ENCODE measurements at regions not wholly inside any gene's neighbourhood (a gene's known extent, or its start where the extent isn't known, plus 50 kb on each side); places are given as distances from the start of the nearest gene placed in this dataset.

DNA sequence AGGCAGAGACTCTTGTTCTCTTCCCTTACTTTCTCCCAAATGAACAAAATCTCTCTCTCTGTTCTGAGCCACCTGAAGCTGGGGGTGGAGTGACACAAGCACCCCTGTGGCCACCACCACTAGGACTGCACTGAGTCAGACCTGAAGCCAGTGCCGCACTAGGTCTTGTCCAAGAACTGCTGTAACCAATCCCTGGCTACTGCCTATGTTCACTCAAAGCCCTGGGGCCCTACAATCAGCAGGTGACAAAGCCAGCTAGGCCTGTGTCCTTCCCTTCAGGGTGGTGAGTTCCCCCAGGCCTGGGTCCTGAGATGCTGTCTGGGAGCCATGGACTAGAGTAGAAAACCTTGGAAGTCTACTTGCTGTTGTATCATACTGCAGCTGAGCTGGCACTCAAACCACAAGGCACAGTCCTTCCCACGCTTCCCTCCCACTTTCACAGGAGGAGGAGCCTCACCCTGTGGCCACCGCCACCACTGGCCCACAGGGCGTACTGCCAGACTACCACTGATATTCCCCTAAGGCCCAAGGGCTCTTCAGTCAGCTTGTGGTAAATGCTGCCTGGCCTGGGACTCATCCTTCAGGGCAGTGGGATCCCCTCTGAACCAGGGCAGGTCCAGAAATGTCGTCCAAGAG, 119.1 kb downstream of the RTL9 start:
- Histone ChIP-seq H3K4me1 (ENCODE audit: insufficient read depth, low read length, poor library complexity, severe bottlenecking) (no peaks in the 10 kb centered on the region), H3K9me2 (replicated peaks; ENCODE audit: low read depth, low read length) (no peaks in the 10 kb centered on the region), H3K9ac (ENCODE audit: low read depth, low read length, poor library complexity, severe bottlenecking) (no peak overlapping the region), H3K4me3 (ENCODE audit: low read length, poor library complexity, severe bottlenecking) (no peak overlapping the region), H3K27me3 (ENCODE audit: insufficient read depth, low read length, poor library complexity, severe bottlenecking) (no peaks in the 10 kb centered on the region), H3K36me3 (ENCODE audit: insufficient read depth, low read length) (no peaks in the 10 kb centered on the region), H3F3A (ENCODE audit: low read depth) (no peaks in the 10 kb centered on the region), H3K79me2 (ENCODE audit: insufficient read depth, low read length) (no peaks in the 10 kb centered on the region), H3K4me2 (ENCODE audit: low read depth, low read length, poor library complexity, severe bottlenecking) (no peak overlapping the region), H4K20me1 (ENCODE audit: insufficient read depth, low read length, poor library complexity, severe bottlenecking) (no peaks in the 10 kb centered on the region), H3K9me3 (ENCODE audit: insufficient read depth, low read depth, low read length) (no peaks in the 10 kb centered on the region), H2AFZ (ENCODE audit: low read length) (no peak overlapping the region)
- TF ChIP-seq EZH2phosphoT487 (IDR thresholded peaks at IDR 0.05; ENCODE audit: borderline replicate concordance): no peak
- TF ChIP-seq, protein P1, sequence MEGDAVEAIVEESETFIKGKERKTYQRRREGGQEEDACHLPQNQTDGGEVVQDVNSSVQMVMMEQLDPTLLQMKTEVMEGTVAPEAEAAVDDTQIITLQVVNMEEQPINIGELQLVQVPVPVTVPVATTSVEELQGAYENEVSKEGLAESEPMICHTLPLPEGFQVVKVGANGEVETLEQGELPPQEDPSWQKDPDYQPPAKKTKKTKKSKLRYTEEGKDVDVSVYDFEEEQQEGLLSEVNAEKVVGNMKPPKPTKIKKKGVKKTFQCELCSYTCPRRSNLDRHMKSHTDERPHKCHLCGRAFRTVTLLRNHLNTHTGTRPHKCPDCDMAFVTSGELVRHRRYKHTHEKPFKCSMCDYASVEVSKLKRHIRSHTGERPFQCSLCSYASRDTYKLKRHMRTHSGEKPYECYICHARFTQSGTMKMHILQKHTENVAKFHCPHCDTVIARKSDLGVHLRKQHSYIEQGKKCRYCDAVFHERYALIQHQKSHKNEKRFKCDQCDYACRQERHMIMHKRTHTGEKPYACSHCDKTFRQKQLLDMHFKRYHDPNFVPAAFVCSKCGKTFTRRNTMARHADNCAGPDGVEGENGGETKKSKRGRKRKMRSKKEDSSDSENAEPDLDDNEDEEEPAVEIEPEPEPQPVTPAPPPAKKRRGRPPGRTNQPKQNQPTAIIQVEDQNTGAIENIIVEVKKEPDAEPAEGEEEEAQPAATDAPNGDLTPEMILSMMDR (conservative IDR thresholded peaks at IDR 0.05; ENCODE audit: low read length): no peak

DNA sequence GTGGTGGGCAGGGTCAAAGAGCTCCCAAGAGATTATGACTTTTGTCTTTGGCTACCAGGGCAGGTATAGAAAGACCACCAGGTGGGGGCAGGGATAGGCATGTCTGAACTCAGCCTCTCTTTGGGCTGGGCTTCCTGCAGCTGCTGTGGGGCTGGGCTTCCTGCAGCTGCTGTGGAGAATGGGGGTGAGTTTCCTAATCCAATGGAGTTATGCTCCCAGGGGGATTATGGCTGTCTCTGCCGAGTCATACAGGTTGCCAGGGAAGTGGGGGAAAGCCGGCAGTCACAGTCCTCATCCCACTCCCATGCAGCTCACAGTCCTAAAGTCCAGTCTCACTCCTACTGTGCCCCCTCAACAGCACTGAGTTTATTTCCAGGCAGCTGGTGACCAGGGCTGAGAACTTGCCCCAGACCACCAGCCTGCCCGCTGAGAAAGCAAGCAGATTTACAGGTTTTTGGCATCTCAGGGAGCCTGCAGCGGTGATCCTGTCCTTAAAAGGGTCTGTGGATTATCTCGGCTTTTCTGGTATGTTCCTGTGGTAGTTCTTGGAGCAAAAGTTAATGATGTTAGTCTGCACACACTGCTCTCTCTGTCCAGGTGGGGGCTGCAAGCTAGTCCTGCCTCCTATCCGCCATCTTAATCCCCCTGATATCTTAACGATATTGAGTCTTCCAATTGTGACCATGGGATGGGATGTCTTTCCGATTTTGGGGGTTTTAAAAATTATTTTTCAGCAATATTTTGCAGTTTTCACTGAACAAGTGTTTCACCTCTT, 133.4 kb downstream of the RTL9 start:
- Histone ChIP-seq H3K4me3 (ENCODE audit: low read length, poor library complexity, severe bottlenecking) (no peak overlapping the region), H2AFZ (ENCODE audit: low read length) (no peak overlapping the region)

DNA sequence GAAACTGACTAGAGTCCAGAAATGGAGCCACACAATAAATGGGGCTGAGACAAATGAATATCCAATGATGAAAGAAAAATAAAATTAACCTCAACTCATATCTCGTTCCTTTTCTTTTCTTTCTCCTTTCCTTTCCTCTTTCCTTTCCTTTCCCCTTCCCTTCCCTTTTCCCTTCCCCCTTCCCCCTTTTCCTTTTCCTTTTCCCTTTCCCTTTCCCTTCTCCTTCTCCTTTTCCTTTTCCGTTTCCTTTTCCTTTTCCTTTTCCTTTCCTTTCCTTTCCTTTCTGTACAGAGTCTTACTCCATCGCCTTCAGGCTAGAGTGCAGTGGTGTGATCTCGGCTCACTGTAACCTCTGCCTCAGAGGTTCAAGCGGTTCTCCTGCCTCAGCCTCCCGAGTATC, 146.3 kb downstream of the RTL9 start:
- Histone ChIP-seq H3F3A (ENCODE audit: low read depth) (no peaks in the 10 kb centered on the region), H3K4me3 (ENCODE audit: low read length, poor library complexity, severe bottlenecking) (no peak overlapping the region), H3K36me3 (ENCODE audit: insufficient read depth, low read length) (no peaks in the 10 kb centered on the region), H3K9ac (ENCODE audit: low read depth, low read length, poor library complexity, severe bottlenecking) (no peak overlapping the region), H3K4me2 (ENCODE audit: low read depth, low read length, poor library complexity, severe bottlenecking) (no peak overlapping the region), H3K9me3 (ENCODE audit: insufficient read depth, low read depth, low read length) (no peaks in the 10 kb centered on the region), H2AFZ (ENCODE audit: low read length) (no peak overlapping the region), H3K9me2 (replicated peaks; ENCODE audit: low read depth, low read length) (no peaks in the 10 kb centered on the region), H4K20me1 (ENCODE audit: insufficient read depth, low read length, poor library complexity, severe bottlenecking) (no peaks in the 10 kb centered on the region), H3K4me1 (ENCODE audit: insufficient read depth, low read length, poor library complexity, severe bottlenecking) (no peaks in the 10 kb centered on the region), H3K27me3 (ENCODE audit: insufficient read depth, low read length, poor library complexity, severe bottlenecking) (no peaks in the 10 kb centered on the region), H3K79me2 (ENCODE audit: insufficient read depth, low read length) (no peaks in the 10 kb centered on the region)
- no peak for TF ChIP-seq EZH2phosphoT487 (IDR thresholded peaks at IDR 0.05; ENCODE audit: borderline replicate concordance)

More for the DNA sequence above, 133.4 kb downstream of the RTL9 start:
- no peaks in the 10 kb centered on the region for H3K36me3 ChIP-seq (ENCODE audit: insufficient read depth, low read length)
- H3K79me2 ChIP-seq (ENCODE audit: insufficient read depth, low read length): no peaks in the 10 kb centered on the region
- no peaks in the 10 kb centered on the region for H4K20me1 ChIP-seq (ENCODE audit: insufficient read depth, low read length, poor library complexity, severe bottlenecking)
- H3K9me3 ChIP-seq (ENCODE audit: insufficient read depth, low read depth, low read length): no peaks in the 10 kb centered on the region
- TF ChIP-seq, protein P1 (conservative IDR thresholded peaks at IDR 0.05; ENCODE audit: low read length): no peak
- no peak for TF ChIP-seq EZH2phosphoT487 (IDR thresholded peaks at IDR 0.05; ENCODE audit: borderline replicate concordance)
- H3K4me1 ChIP-seq (ENCODE audit: insufficient read depth, low read length, poor library complexity, severe bottlenecking): no peaks in the 10 kb centered on the region
- no peaks in the 10 kb centered on the region for H3K9me2 ChIP-seq (replicated peaks; ENCODE audit: low read depth, low read length)
- no peak overlapping the region for H3K9ac ChIP-seq (ENCODE audit: low read depth, low read length, poor library complexity, severe bottlenecking)
- no peaks in the 10 kb centered on the region for H3F3A ChIP-seq (ENCODE audit: low read depth)
- no peak overlapping the region for H3K4me2 ChIP-seq (ENCODE audit: low read depth, low read length, poor library complexity, severe bottlenecking)
- no peaks in the 10 kb centered on the region for H3K27me3 ChIP-seq (ENCODE audit: insufficient read depth, low read length, poor library complexity, severe bottlenecking)

Measured in Loucy (cell line).